HCT116 (cell line): ENCODE measurements at regions not wholly inside any gene's neighbourhood (a gene's known extent, or its start where the extent isn't known, plus 50 kb on each side); places are given as distances from the start of the nearest gene placed in this dataset.
A peak's percentile ranks its signal among the peaks of the same experiment; 100 is the strongest.

Experiments used
- ATAC-seq: fragments of 200-7000 bp; cut with Tn5 transposase; 2 replicates; pipeline ENCODE4 v1.9.1; 2020; ENCODE audit warnings: mild to moderate bottlenecking, moderate library complexity
- BruUV-seq: library from RNA; stranded (reverse); fragments of 400-500 nt; replicated peaks from 2 replicates; lab custom pipeline; 2021; lab: Mats Ljungman, UMichigan
- CTCF ChIA-PET: fragments of 300-600 bp; sonication (Branson Sonifier 250); formaldehyde crosslinking; loops from one replicate; lab custom pipeline; 2021; ENCODE audit warnings: antibody characterized with exemption; lab: Charles Lee
- POLR2A ChIA-PET: fragments of 300-600, 350-600 bp; sonication (Branson Sonifier 250); formaldehyde crosslinking; loops from one replicate; lab custom pipeline; 2021; ENCODE audit warnings: antibody characterized with exemption; lab: Charles Lee
- RAD21 ChIA-PET, 2 experiments: fragments of 300-600 bp; sonication (Branson Sonifier 250); formaldehyde crosslinking; loops; one replicate each; lab custom pipeline; 2023; ENCODE audit warnings: low total read pairs in 2 of 2; ENCODE audit not compliant: uncharacterized antibody in 2 of 2, unreplicated experiment in 2 of 2, low non-redundant PET in 1 of 2; lab: Charles Lee
- DNase-seq: peaks from one replicate; pipeline ENCODE4 v3.0.0-alpha.2; 2010; ENCODE audit warnings: low read depth, low spot score
- H2AFZ ChIP-seq: fragments of 200-600 bp; shearing (Covaris generic), sonication (generic); 2 replicates; pipeline ENCODE4 v1.6.1; 2017; ENCODE audit warnings: low read depth, mixed run types, mixed read lengths, antibody characterized with exemption, low read length; ENCODE audit not compliant: poor library complexity, severe bottlenecking
- H3K27ac ChIP-seq: 2 replicates; pipeline ENCODE4 v1.5.1; 2012; ENCODE audit warnings: low read depth, low read length
- H3K27me3 ChIP-seq: fragments of 200-600 bp; sonication (generic); 2 replicates; pipeline ENCODE4 v1.6.1; 2016; ENCODE audit warnings: mixed run types, low read length, mixed read lengths; ENCODE audit not compliant: insufficient read depth
- H3K36me3 ChIP-seq, 2 experiments: fragments of 200-500 bp in 1 of 2; fragments of 200-600 bp in 1 of 2; sonication (Bioruptor generic) in 1 of 2; sonication (generic) in 1 of 2; 2 replicates each; pipeline versions ENCODE4 v1.5.1 to v1.6.1; 2014 to 2016; ENCODE audit warnings: low read length in 2 of 2, inconsistent platforms in 1 of 2, mixed read lengths in 1 of 2, mixed run types in 1 of 2; ENCODE audit not compliant: insufficient read depth in 2 of 2, control insufficient read depth in 1 of 2
- H3K4me1 ChIP-seq, 2 experiments: fragments of 200-600 bp in 1 of 2; sonication (generic) in 1 of 2; 2 replicates each; pipeline versions ENCODE4 v1.5.1 to v1.6.1; 2012 to 2017; ENCODE audit warnings: low read length in 2 of 2, inconsistent platforms in 1 of 2, mild to moderate bottlenecking in 1 of 2, mixed read lengths in 1 of 2, mixed run types in 1 of 2, moderate library complexity in 1 of 2; ENCODE audit not compliant: insufficient read depth in 2 of 2, control insufficient read depth in 1 of 2
- H3K4me2 ChIP-seq: fragments of 200-600 bp; sonication (generic); 2 replicates; pipeline ENCODE4 v1.6.1; 2017; ENCODE audit warnings: mixed run types, low read length, mixed read lengths
- H3K4me3 ChIP-seq, 2 experiments: fragments of 200-600 bp in 1 of 2; sonication (generic) in 1 of 2; replicated peaks in 1 of 2; 2 replicates each; pipeline ENCODE4 v1.5.1; 2011 to 2016; ENCODE audit warnings: low read length in 2 of 2, control low read depth in 1 of 2, low read depth in 1 of 2, mild to moderate bottlenecking in 1 of 2, mixed read lengths in 1 of 2, mixed run types in 1 of 2
- H3K79me2 ChIP-seq: fragments of 200-600 bp; sonication (generic); 2 replicates; pipeline ENCODE4 v1.6.1; 2017; ENCODE audit warnings: mild to moderate bottlenecking, mixed run types, low read length, moderate library complexity, mixed read lengths; ENCODE audit not compliant: insufficient read depth
- H3K9ac ChIP-seq: fragments of 200-600 bp; sonication (generic); 2 replicates; pipeline ENCODE4 v1.6.1; 2016; ENCODE audit warnings: low read length, mixed read lengths
- H3K9me2 ChIP-seq: fragments of 200-600 bp; sonication (generic), shearing (Covaris generic); 2 replicates; pipeline ENCODE4 v1.6.1; 2017; ENCODE audit warnings: mixed run types, mild to moderate bottlenecking, moderate library complexity; ENCODE audit not compliant: insufficient read depth
- H3K9me3 ChIP-seq, 2 experiments: fragments of 200-500 bp in 1 of 2; fragments of 200-600 bp in 1 of 2; sonication (Bioruptor generic) in 1 of 2; sonication (generic) in 1 of 2; 2 replicates each; pipeline ENCODE4 v1.6.1; 2014 to 2017; ENCODE audit warnings: low read length in 2 of 2, mixed read lengths in 2 of 2, inconsistent platforms in 1 of 2, low read depth in 1 of 2, mild to moderate bottlenecking in 1 of 2, mixed run types in 1 of 2, moderate library complexity in 1 of 2; ENCODE audit not compliant: control insufficient read depth in 1 of 2, insufficient read depth in 1 of 2
- H4K20me1 ChIP-seq: fragments of 200-600 bp; sonication (generic), shearing (Covaris generic); 2 replicates; pipeline ENCODE4 v1.6.1; 2017; ENCODE audit warnings: mixed run types, mild to moderate bottlenecking, moderate library complexity; ENCODE audit not compliant: insufficient read depth
- ATF3 ChIP-seq: IDR thresholded peaks from 2 replicates; pipeline ENCODE4 v1.6.1; 2012
- CTCF ChIP-seq, 3 experiments: fragments of 200-600 bp in 1 of 3; sonication (generic) in 1 of 3; IDR thresholded peaks in 2 of 3; conservative IDR thresholded peaks in 1 of 3; 2 replicates each; pipeline ENCODE4 v1.5.1; 2012 to 2017; ENCODE audit warnings: low read depth in 2 of 3, low read length in 2 of 3, antibody characterized with exemption in 1 of 3, borderline replicate concordance in 1 of 3, control low read depth in 1 of 3, mild to moderate bottlenecking in 1 of 3, mixed read lengths in 1 of 3, mixed run types in 1 of 3, moderate library complexity in 1 of 3; ENCODE audit not compliant: insufficient read depth in 1 of 3
- EZH2 ChIP-seq: fragments of 200-600 bp; sonication (generic); IDR thresholded peaks from 2 replicates; pipeline ENCODE4 v1.6.1; 2017; ENCODE audit warnings: antibody characterized with exemption, mixed run types
- FOSL1 ChIP-seq: IDR thresholded peaks from 2 replicates; pipeline ENCODE4 v1.6.1; 2012; ENCODE audit warnings: low read depth
- POLR2AphosphoS5 ChIP-seq: IDR thresholded peaks from 2 replicates; pipeline ENCODE4 v1.6.1; 2011; ENCODE audit warnings: mild to moderate bottlenecking, low read depth, low read length, moderate library complexity
- RAD21 ChIP-seq: IDR thresholded peaks from 2 replicates; pipeline ENCODE4 v1.6.1; 2012; ENCODE audit warnings: low read depth, mild to moderate bottlenecking
- SP1 ChIP-seq: IDR thresholded peaks from 2 replicates; pipeline ENCODE4 v1.6.1; 2012; ENCODE audit warnings: low read depth
- SRF ChIP-seq: IDR thresholded peaks from 2 replicates; pipeline ENCODE4 v1.6.1; 2012; ENCODE audit warnings: low read depth
- TCF7L2 ChIP-seq: IDR thresholded peaks from 2 replicates; pipeline ENCODE4 v1.7.0; 2011; ENCODE audit warnings: borderline replicate concordance, inconsistent platforms; ENCODE audit not compliant: insufficient read depth, insufficient read length; ENCODE audit errors: extremely low read depth
- YY1 ChIP-seq: IDR thresholded peaks from 2 replicates; pipeline ENCODE4 v1.6.1; 2011; ENCODE audit warnings: low read length, low read depth, moderate library complexity, mild to moderate bottlenecking; ENCODE audit not compliant: insufficient replicate concordance; ENCODE audit errors: extremely low read depth
- ZBTB33 ChIP-seq: IDR thresholded peaks from 2 replicates; pipeline ENCODE4 v1.6.1; 2011; ENCODE audit warnings: mild to moderate bottlenecking, low read length, moderate library complexity; ENCODE audit not compliant: insufficient replicate concordance; ENCODE audit errors: extremely low read depth
- ZFX ChIP-seq: fragments of 450-650 bp; IDR thresholded peaks from 2 replicates; pipeline ENCODE4 v1.6.1; 2017
- intact Hi-C: fragments of 100-400 bp; cut with micrococcal nuclease; formaldehyde crosslinking; loops from 2 replicates; pipeline ENCODE4 v1.10.0; 2022

GRCh38 chr15:38975282-38975990 lies 410.8 kb upstream of the RASGRP1 start:
- ChIA-PET POLR2A (no interaction called here), RAD21 (no interaction called here), CTCF (no interaction called here)
- Histone ChIP-seq H3K9me2 (no peaks in the 10 kb centered on the region), H3K9ac (no peak overlapping the region), H3K4me3 (no peak overlapping the region), H3K79me2 (no peaks in the 10 kb centered on the region), H3K27ac (no peak overlapping the region), H3K9me3 (no peaks in the 10 kb centered on the region), H2AFZ (no peak overlapping the region), H3K4me1 (no peaks in the 10 kb centered on the region), H3K27me3 (no peaks in the 10 kb centered on the region), H3K4me2 (no peak overlapping the region), H3K36me3 (no peaks in the 10 kb centered on the region), H4K20me1 (no peaks in the 10 kb centered on the region)
- no TSS peak for BruUV-seq
- intact Hi-C loops: no loop called here
- DNase-seq (no peak), ATAC-seq (no peak)
- TF ChIP-seq SRF: no peak
- TF ChIP-seq FOSL1: no peak
- no peak for TF ChIP-seq ATF3

GRCh38 chr15:38991126-38991525 lies 426.5 kb upstream of the RASGRP1 start:
- ATAC-seq: no peak
- Histone ChIP-seq H2AFZ (no peak overlapping the region), H3K9me2 (no peaks in the 10 kb centered on the region), H3K36me3 (no peaks in the 10 kb centered on the region), H3K4me1 (no peaks in the 10 kb centered on the region), H3K9me3 (no peaks in the 10 kb centered on the region), H3K79me2 (no peaks in the 10 kb centered on the region), H3K4me2 (no peak overlapping the region), H3K27ac (no peak overlapping the region), H3K27me3 (no peaks in the 10 kb centered on the region), H3K4me3 (no peak overlapping the region), H3K9ac (no peak overlapping the region), H4K20me1 (no peaks in the 10 kb centered on the region)
- ChIA-PET CTCF (interaction anchor here (1.1 to 2.0 kb wide), 3 partner anchors 13 to 283 kb away, joined by 5 to 8 read pairs (median 6); no protein-coding TSS in a partner anchor), POLR2A (no interaction called here), RAD21 (no interaction called here)
- BruUV-seq: no TSS peak
- intact Hi-C loops: loop anchor here (2.0 kb wide), 1 partner anchor 282 kb away; no protein-coding TSS in a partner anchor
- peak; percentile 8 for DNase-seq
- TF ChIP-seq RAD21 (peak; percentile 33), YY1 (no peak), ZBTB33 (no peak), TCF7L2 (no peak), POLR2AphosphoS5 (no peak), CTCF (IDR thresholded peaks at IDR 0.05 in 2 of 3, conservative IDR thresholded peaks at IDR 0.05 in 1 of 3; ENCODE audit: borderline replicate concordance in 1 of 3, insufficient read depth in 1 of 3, low read depth in 2 of 3, low read length in 2 of 3) (peak in 2 of 3 experiments; percentile 35 to 56; a peak in 4 of 6 replicates), SP1 (no peak), ZFX (no peak), EZH2 (no peak)
